Erythroblast (primary cell): ENCODE measurements at regions not wholly inside any gene's neighbourhood (a gene's known extent, or its start where the extent isn't known, plus 50 kb on each side); places are given as distances from the start of the nearest gene placed in this dataset.

Experiments used
- GATA1 ChIP-seq: IDR thresholded peaks from 2 replicates; pipeline ENCODE4 v1.6.1; 2011; ENCODE audit warnings: low read depth, mild to moderate bottlenecking, control low read depth, low read length, moderate library complexity
- POLR2A ChIP-seq: IDR thresholded peaks from 2 replicates; pipeline ENCODE4 v1.6.1; 2011; ENCODE audit warnings: mild to moderate bottlenecking, low read length

- no peak for TF ChIP-seq POLR2A
- no peak for TF ChIP-seq GATA1
These were observed 336.3 kb downstream of the DMRT2 start for GRCh38 chr9:1386420-1386819.
